Spinal cord (tissue), 9 donors: ENCODE measurements at regions not wholly inside any gene's neighbourhood (a gene's known extent, or its start where the extent isn't known, plus 50 kb on each side); places are given as distances from the start of the nearest gene placed in this dataset.

Experiments
- DNase-seq, 6 donors: peaks; one replicate each; pipeline versions ENCODE4 v3.0.0 to v3.0.0-alpha.2; 2013 to 2015; ENCODE audit warnings: low spot score in 6 of 6, low read depth in 4 of 6
- H3K27ac ChIP-seq: one replicate; pipeline ENCODE4 v1.5.1; 2013; ENCODE audit warnings: low read depth, low read length, control low read depth
- H3K27me3 ChIP-seq: one replicate; pipeline ENCODE4 v1.6.1; 2013; ENCODE audit warnings: low read length; ENCODE audit not compliant: control insufficient read depth, insufficient read depth
- H3K36me3 ChIP-seq: one replicate; pipeline ENCODE4 v1.6.1; 2013; ENCODE audit warnings: low read length; ENCODE audit not compliant: control insufficient read depth, insufficient read depth
- H3K4me1 ChIP-seq: one replicate; pipeline ENCODE4 v1.6.1; 2013; ENCODE audit warnings: low read length; ENCODE audit not compliant: control insufficient read depth, insufficient read depth
- H3K4me3 ChIP-seq: one replicate; pipeline ENCODE4 v1.5.1; 2013; ENCODE audit warnings: low read depth, low read length, control low read depth
- H3K9me3 ChIP-seq: one replicate; pipeline ENCODE4 v1.6.1; 2013; ENCODE audit warnings: low read length; ENCODE audit not compliant: control insufficient read depth, insufficient read depth
- WGBS: methylation state at CpG from one replicate; pipeline ENCODE4 v1.1.5; 2013; ENCODE audit warnings: missing lambda C conversion rate; ENCODE audit not compliant: insufficient coverage; 5-methylcytosine and 5-hydroxymethylcytosine counted together
- donor health status: healthy.

- no peak overlapping the region for H3K27ac ChIP-seq
- WGBS = 82% methylated on average over 17 of the region's 24 CpGs
- no peaks in the 10 kb centered on the region for H3K36me3 ChIP-seq
- DNase-seq = no peak
- H3K4me1 ChIP-seq = no peaks in the 10 kb centered on the region
- H3K4me3 ChIP-seq = no peak overlapping the region
- no peaks in the 10 kb centered on the region for H3K27me3 ChIP-seq
- no peaks in the 10 kb centered on the region for H3K9me3 ChIP-seq
These were observed 101.2 kb upstream of the CD55 start for GRCh38 chr1:207219979-207220889.

GRCh38 chr1:207221934-207222351 lies 99.5 kb upstream of the CD55 start:
- H3K9me3 ChIP-seq = no peaks in the 10 kb centered on the region
- H3K4me3 ChIP-seq = no peak overlapping the region
- H3K27ac ChIP-seq = no peak overlapping the region
- H3K36me3 ChIP-seq = no peaks in the 10 kb centered on the region
- no peak for DNase-seq
- H3K27me3 ChIP-seq = no peaks in the 10 kb centered on the region
- H3K4me1 ChIP-seq = no peaks in the 10 kb centered on the region

- no peak overlapping the region for H3K27ac ChIP-seq
- no CpG with 5 or more reads among the region's 2 CpGs for WGBS
- no peak for DNase-seq
These were observed 98.3 kb upstream of the CD55 start for GRCh38 chr1:207223162-207223561.

GRCh38 chr1:207224666-207225065 lies 96.8 kb upstream of the CD55 start:
- no peaks in the 10 kb centered on the region for H3K27me3 ChIP-seq
- no peaks in the 10 kb centered on the region for H3K4me1 ChIP-seq
- no peak overlapping the region for H3K4me3 ChIP-seq
- DNase-seq = no peak
- no peak overlapping the region for H3K27ac ChIP-seq
- H3K36me3 ChIP-seq = no peaks in the 10 kb centered on the region
- no peaks in the 10 kb centered on the region for H3K9me3 ChIP-seq

More at GRCh38 chr1:207223162-207223561, 98.3 kb upstream of the CD55 start:
- H3K27me3 ChIP-seq = no peaks in the 10 kb centered on the region
- no peaks in the 10 kb centered on the region for H3K36me3 ChIP-seq
- H3K4me1 ChIP-seq = no peaks in the 10 kb centered on the region
- H3K9me3 ChIP-seq = no peaks in the 10 kb centered on the region
- H3K4me3 ChIP-seq = no peak overlapping the region

- no peak overlapping the region for H3K4me3 ChIP-seq
- no peaks in the 10 kb centered on the region for H3K4me1 ChIP-seq
- no CpG with 5 or more reads among the region's 2 CpGs for WGBS
- DNase-seq = no peak
- H3K9me3 ChIP-seq = no peaks in the 10 kb centered on the region
- no peak overlapping the region for H3K27ac ChIP-seq
- H3K27me3 ChIP-seq = no peaks in the 10 kb centered on the region
- H3K36me3 ChIP-seq = no peaks in the 10 kb centered on the region
These were observed 94.3 kb upstream of the CD55 start for GRCh38 chr1:207227131-207227630.

- Histone ChIP-seq H3K9me3 (no peaks in the 10 kb centered on the region), H3K4me1 (no peaks in the 10 kb centered on the region), H3K36me3 (no peaks in the 10 kb centered on the region), H3K27me3 (no peaks in the 10 kb centered on the region), H3K27ac (no peak overlapping the region), H3K4me3 (no peak overlapping the region)
- 83% methylated on average over 3 of the region's 7 CpGs for WGBS
- no peak for DNase-seq
These were observed 92.5 kb upstream of the CD55 start for GRCh38 chr1:207228987-207229386.

- WGBS = no CpG with 5 or more reads among the region's 4 CpGs
- no peak overlapping the region for H3K27ac ChIP-seq
- peak in 1 of 6 donors; percentile 12 for DNase-seq
These were observed 91.0 kb upstream of the CD55 start for GRCh38 chr1:207230441-207230840.

GRCh38 chr1:207234690-207235089 lies 86.8 kb upstream of the CD55 start:
- H3K27me3 ChIP-seq = no peaks in the 10 kb centered on the region
- no peak overlapping the region for H3K4me3 ChIP-seq
- no peaks in the 10 kb centered on the region for H3K4me1 ChIP-seq
- no peaks in the 10 kb centered on the region for H3K36me3 ChIP-seq
- no peaks in the 10 kb centered on the region for H3K9me3 ChIP-seq
- no peak for DNase-seq
- no peak overlapping the region for H3K27ac ChIP-seq

More at GRCh38 chr1:207230441-207230840, 91.0 kb upstream of the CD55 start:
- Histone ChIP-seq H3K27me3 (no peaks in the 10 kb centered on the region), H3K4me1 (no peaks in the 10 kb centered on the region), H3K9me3 (no peaks in the 10 kb centered on the region), H3K36me3 (no peaks in the 10 kb centered on the region), H3K4me3 (no peak overlapping the region)

- 100% methylated on average over 1 of the region's 2 CpGs for WGBS
These were observed 81.6 kb upstream of the CD55 start for GRCh38 chr1:207239874-207240273.

More at GRCh38 chr1:207239874-207240273, 81.6 kb upstream of the CD55 start:
- H3K4me3 ChIP-seq = no peak overlapping the region
- H3K27ac ChIP-seq = no peak overlapping the region
- H3K27me3 ChIP-seq = no peaks in the 10 kb centered on the region
- no peaks in the 10 kb centered on the region for H3K36me3 ChIP-seq
- no peaks in the 10 kb centered on the region for H3K4me1 ChIP-seq
- no peaks in the 10 kb centered on the region for H3K9me3 ChIP-seq
- no peak for DNase-seq
